ENCODE measurements at regions not wholly inside any gene's neighbourhood (a gene's known extent, or its start where the extent isn't known, plus 50 kb on each side); places are given as distances from the start of the nearest gene placed in this dataset.

DNA sequence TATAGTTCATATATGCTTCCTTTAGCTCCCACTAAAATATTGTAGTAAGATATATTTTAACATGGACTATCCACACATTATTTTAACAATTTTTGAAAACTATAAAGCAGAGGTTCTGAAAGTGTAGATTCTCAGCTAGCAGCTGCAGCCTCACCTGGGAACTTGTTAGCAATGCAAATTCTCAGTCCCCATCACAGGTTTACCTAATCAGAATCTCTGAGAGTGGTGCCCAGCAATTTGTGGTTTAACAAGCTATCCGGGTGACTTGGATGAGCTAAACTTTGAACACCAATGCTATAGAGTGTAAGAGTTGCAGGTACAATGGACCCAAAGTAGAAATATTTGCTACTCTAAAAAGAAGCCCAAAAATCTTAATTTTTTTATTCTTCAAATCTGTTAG, 99.8 kb upstream of the MDFIC start:
- no peaks in the 10 kb centered on the region for H3K4me1 Mint-ChIP-seq (ENCODE audit: low read depth)
- peaks cover 3% of the 10 kb centered on the region for H3K9me3 Mint-ChIP-seq (ENCODE audit: low read depth)
- DNase-seq (ENCODE audit: low spot score, unreplicated experiment): no peak
- H3K27ac Mint-ChIP-seq: no peak overlapping the region
- no peak overlapping the region for H3K4me3 Mint-ChIP-seq (ENCODE audit: low read depth)
- no peaks in the 10 kb centered on the region for H3K27me3 Mint-ChIP-seq
- peaks cover 1% of the 10 kb centered on the region for H3K36me3 Mint-ChIP-seq (ENCODE audit: insufficient read depth)
- TF ChIP-seq, protein P1, sequence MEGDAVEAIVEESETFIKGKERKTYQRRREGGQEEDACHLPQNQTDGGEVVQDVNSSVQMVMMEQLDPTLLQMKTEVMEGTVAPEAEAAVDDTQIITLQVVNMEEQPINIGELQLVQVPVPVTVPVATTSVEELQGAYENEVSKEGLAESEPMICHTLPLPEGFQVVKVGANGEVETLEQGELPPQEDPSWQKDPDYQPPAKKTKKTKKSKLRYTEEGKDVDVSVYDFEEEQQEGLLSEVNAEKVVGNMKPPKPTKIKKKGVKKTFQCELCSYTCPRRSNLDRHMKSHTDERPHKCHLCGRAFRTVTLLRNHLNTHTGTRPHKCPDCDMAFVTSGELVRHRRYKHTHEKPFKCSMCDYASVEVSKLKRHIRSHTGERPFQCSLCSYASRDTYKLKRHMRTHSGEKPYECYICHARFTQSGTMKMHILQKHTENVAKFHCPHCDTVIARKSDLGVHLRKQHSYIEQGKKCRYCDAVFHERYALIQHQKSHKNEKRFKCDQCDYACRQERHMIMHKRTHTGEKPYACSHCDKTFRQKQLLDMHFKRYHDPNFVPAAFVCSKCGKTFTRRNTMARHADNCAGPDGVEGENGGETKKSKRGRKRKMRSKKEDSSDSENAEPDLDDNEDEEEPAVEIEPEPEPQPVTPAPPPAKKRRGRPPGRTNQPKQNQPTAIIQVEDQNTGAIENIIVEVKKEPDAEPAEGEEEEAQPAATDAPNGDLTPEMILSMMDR (IDR thresholded peaks at IDR 0.05; ENCODE audit: unreplicated experiment): no peak

DNA sequence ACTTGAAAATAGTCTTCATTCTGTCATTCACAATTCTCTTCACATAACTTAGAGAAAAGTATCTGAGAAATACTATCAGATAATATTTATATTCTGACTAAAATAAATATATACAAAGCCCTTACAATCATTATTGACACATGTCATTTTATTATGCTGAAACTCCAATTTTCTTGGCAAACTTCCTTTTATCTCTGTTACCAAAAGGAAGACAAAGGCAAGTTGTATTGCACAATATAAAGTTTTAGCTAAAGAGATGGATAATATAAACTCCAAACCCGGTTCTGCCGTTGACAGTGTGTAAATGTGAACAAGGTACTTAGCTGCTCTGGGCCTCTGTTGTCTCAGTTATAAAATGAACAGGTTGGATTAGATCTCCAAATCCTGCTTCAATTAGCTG, 99.0 kb upstream of the MDFIC start:
- H3K4me3 Mint-ChIP-seq (ENCODE audit: low read depth): no peak overlapping the region
- peaks cover 3% of the 10 kb centered on the region for H3K9me3 Mint-ChIP-seq (ENCODE audit: low read depth)
- H3K4me1 Mint-ChIP-seq (ENCODE audit: low read depth): no peaks in the 10 kb centered on the region
- no peak overlapping the region for H3K27ac Mint-ChIP-seq
- peaks cover 1% of the 10 kb centered on the region for H3K36me3 Mint-ChIP-seq (ENCODE audit: insufficient read depth)
- TF ChIP-seq, protein P1 (IDR thresholded peaks at IDR 0.05; ENCODE audit: unreplicated experiment): no peak
- DNase-seq (ENCODE audit: low spot score, unreplicated experiment): no peak
- H3K27me3 Mint-ChIP-seq: no peaks in the 10 kb centered on the region

DNA sequence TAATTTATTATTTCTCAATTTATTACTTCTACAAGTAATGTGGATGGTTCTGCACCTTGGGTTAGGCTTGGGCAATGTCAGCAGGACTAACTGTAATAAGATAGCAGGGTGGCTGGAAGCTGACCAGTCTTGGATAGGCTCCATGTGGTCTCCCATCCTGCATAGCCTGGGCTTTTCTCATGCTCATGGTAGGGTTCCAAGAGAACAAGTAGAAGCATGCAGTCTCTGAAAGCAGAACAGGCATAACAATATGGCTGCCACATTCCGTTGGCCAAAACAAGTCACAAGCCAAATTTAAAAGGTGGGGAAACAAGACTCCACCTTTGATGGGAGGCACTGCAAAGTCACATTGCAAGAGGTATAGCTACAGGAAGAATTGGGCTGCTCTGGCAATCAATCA, 98.6 kb upstream of the MDFIC start:
- Mint-ChIP-seq H3K9me3 (ENCODE audit: low read depth) (peaks cover 3% of the 10 kb centered on the region), H3K27me3 (no peaks in the 10 kb centered on the region), H3K27ac (no peak overlapping the region), H3K4me3 (ENCODE audit: low read depth) (no peak overlapping the region), H3K4me1 (ENCODE audit: low read depth) (no peaks in the 10 kb centered on the region), H3K36me3 (ENCODE audit: insufficient read depth) (peaks cover 1% of the 10 kb centered on the region)
- TF ChIP-seq, protein P1 (IDR thresholded peaks at IDR 0.05; ENCODE audit: unreplicated experiment): no peak
- DNase-seq (ENCODE audit: low spot score, unreplicated experiment): no peak

DNA sequence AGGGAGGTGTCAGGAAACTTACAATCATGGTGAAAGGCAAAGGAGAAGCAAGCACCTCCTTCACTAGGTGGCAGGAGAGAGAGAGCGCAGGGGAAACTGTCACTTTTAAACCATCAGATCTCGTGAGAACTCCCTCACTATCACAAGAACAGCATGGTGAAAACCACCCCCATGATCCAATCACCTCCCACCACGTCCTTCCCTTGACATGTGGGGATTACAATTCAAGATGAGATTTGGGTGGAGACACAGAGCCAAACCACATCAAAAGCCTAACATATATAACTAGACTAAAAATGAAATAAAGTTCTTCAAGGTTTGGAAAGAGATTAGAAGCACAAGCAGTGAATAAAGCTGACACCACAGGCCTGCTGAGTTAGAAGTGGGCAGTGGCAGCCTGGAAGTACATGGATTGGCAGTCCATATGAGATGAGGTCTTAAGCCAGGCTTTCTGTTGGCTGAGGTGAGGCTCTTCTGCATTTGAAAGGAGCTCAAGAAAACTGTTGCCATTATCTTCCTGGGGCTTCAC, 96.4 kb upstream of the MDFIC start:
- no peak for DNase-seq (ENCODE audit: low spot score, unreplicated experiment)
- Mint-ChIP-seq H3K27me3 (no peaks in the 10 kb centered on the region), H3K4me3 (ENCODE audit: low read depth) (no peak overlapping the region), H3K27ac (no peak overlapping the region), H3K9me3 (ENCODE audit: low read depth) (peaks cover 3% of the 10 kb centered on the region), H3K4me1 (ENCODE audit: low read depth) (no peaks in the 10 kb centered on the region), H3K36me3 (ENCODE audit: insufficient read depth) (peaks cover 1% of the 10 kb centered on the region)
- TF ChIP-seq, protein P1 (IDR thresholded peaks at IDR 0.05; ENCODE audit: unreplicated experiment): no peak

DNA sequence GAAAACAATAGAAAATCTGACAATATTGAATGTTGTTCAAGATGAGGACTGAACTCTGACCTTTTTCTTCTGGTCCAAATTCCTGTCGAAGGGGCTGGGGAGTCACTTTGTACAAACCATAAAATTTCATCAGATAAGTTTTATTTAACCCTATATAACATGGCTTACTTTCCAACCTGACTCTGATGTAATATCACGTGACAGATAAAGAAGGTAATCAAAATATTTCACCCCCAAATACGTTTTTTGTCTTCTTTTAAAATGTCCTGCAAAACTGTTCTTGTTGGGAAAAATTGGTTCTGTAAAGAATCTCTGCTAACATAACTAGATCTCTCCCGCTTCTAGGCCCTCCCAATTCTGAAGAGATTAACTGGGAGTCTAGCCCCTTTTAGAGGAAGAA, 90.9 kb upstream of the MDFIC start:
- TF ChIP-seq, protein P1 (IDR thresholded peaks at IDR 0.05; ENCODE audit: unreplicated experiment): no peak
- Mint-ChIP-seq H3K27ac (no peak overlapping the region), H3K4me3 (ENCODE audit: low read depth) (no peak overlapping the region), H3K27me3 (peaks cover 18% of the 10 kb centered on the region), H3K36me3 (ENCODE audit: insufficient read depth) (peaks cover 1% of the 10 kb centered on the region), H3K9me3 (ENCODE audit: low read depth) (peaks cover 3% of the 10 kb centered on the region), H3K4me1 (ENCODE audit: low read depth) (peaks cover 8% of the 10 kb centered on the region)
- DNase-seq (ENCODE audit: low spot score, unreplicated experiment): no peak

Measured in progenitor cell of endocrine pancreas (in vitro differentiated cells).